ENCODE measurements at regions not wholly inside any gene's neighbourhood (a gene's known extent, or its start where the extent isn't known, plus 50 kb on each side); places are given as distances from the start of the nearest gene placed in this dataset.

- no peaks in the 10 kb centered on the region for H3K27me3 ChIP-seq
- no peak overlapping the region for H3K4me3 ChIP-seq
- H3K9me3 ChIP-seq, result no peaks in the 10 kb centered on the region
- no peak for DNase-seq (ENCODE audit: extremely low spot score)
- no peaks in the 10 kb centered on the region for H3K4me1 ChIP-seq
- H3K36me3 ChIP-seq, result no peaks in the 10 kb centered on the region
- no peak overlapping the region for H3K27ac ChIP-seq (replicated peaks in 1 of 4)
- intact Hi-C loops (cut with DNase I), result no loop called here
- no peak for TF ChIP-seq POLR2A (IDR thresholded peaks at IDR 0.05; ENCODE audit: low read depth)
- no peak for TF ChIP-seq POLR2AphosphoS5 (IDR thresholded peaks at IDR 0.05)
- TF ChIP-seq EP300 (IDR thresholded peaks at IDR 0.05), result no peak
- TF ChIP-seq CTCF (IDR thresholded peaks at IDR 0.05), result no peak
- WGBS, result 54% methylated on average over 5 of the region's 5 CpGs
Observed at GRCh38 chr15:26391567-26392194, 381.2 kb downstream of the GABRB3 start.

- Histone ChIP-seq H3K4me1 (no peaks in the 10 kb centered on the region), H3K4me3 (no peak overlapping the region), H3K27me3 (no peaks in the 10 kb centered on the region), H3K9me3 (peaks cover 0 to 5% (median 0%) of the 10 kb centered on the region in 4 donors), H3K27ac (replicated peaks in 1 of 4) (no peak overlapping the region), H3K36me3 (no peaks in the 10 kb centered on the region)
- intact Hi-C loops (cut with DNase I), result no loop called here
- TF ChIP-seq POLR2AphosphoS5 (IDR thresholded peaks at IDR 0.05), result no peak
- TF ChIP-seq CTCF (IDR thresholded peaks at IDR 0.05), result no peak
- no peak for TF ChIP-seq EP300 (IDR thresholded peaks at IDR 0.05)
- TF ChIP-seq POLR2A (IDR thresholded peaks at IDR 0.05; ENCODE audit: low read depth), result no peak
- WGBS, result 73% methylated on average over 8 of the region's 8 CpGs
- DNase-seq (ENCODE audit: extremely low spot score), result no peak
Observed at GRCh38 chr15:26382444-26383072, 390.3 kb downstream of the GABRB3 start.

GRCh38 chr15:26378304-26378703 lies 394.6 kb downstream of the GABRB3 start:
- intact Hi-C loops (cut with DNase I), result no loop called here
- Histone ChIP-seq H3K4me1 (no peaks in the 10 kb centered on the region), H3K36me3 (no peaks in the 10 kb centered on the region), H3K9me3 (peaks cover 0 to 27% (median 22%) of the 10 kb centered on the region in 4 donors), H3K27me3 (no peaks in the 10 kb centered on the region), H3K27ac (replicated peaks in 1 of 4) (no peak overlapping the region), H3K4me3 (no peak overlapping the region)
- DNase-seq (ENCODE audit: extremely low spot score), result no peak
- TF ChIP-seq POLR2AphosphoS5 (IDR thresholded peaks at IDR 0.05) (no peak), CTCF (IDR thresholded peaks at IDR 0.05) (no peak)
- WGBS, result 62% methylated on average over 2 of the region's 2 CpGs

GRCh38 chr15:26376243-26376642 lies 396.6 kb downstream of the GABRB3 start:
- WGBS, result 50% methylated on average over 2 of the region's 2 CpGs
- H3K4me3 ChIP-seq, result no peak overlapping the region
- no peak for DNase-seq (ENCODE audit: extremely low spot score)
- intact Hi-C loops (cut with DNase I), result no loop called here
- no peaks in the 10 kb centered on the region for H3K36me3 ChIP-seq
- H3K9me3 ChIP-seq, result peaks cover 0 to 27% (median 22%) of the 10 kb centered on the region in 4 donors
- H3K4me1 ChIP-seq, result no peaks in the 10 kb centered on the region
- no peaks in the 10 kb centered on the region for H3K27me3 ChIP-seq
- TF ChIP-seq POLR2A (IDR thresholded peaks at IDR 0.05; ENCODE audit: low read depth), result no peak
- H3K27ac ChIP-seq (replicated peaks in 1 of 4), result no peak overlapping the region

- H3K4me3 ChIP-seq, result no peak overlapping the region
- H3K27me3 ChIP-seq, result no peaks in the 10 kb centered on the region
- DNase-seq (ENCODE audit: extremely low spot score), result no peak
- peaks cover 0 to 27% (median 22%) of the 10 kb centered on the region in 4 donors for H3K9me3 ChIP-seq
- intact Hi-C loops (cut with DNase I), result no loop called here
- H3K27ac ChIP-seq (replicated peaks in 1 of 4), result no peak overlapping the region
- no peaks in the 10 kb centered on the region for H3K4me1 ChIP-seq
- no peaks in the 10 kb centered on the region for H3K36me3 ChIP-seq
- 68% methylated on average over 1 of the region's 1 CpG for WGBS
- no peak for TF ChIP-seq POLR2AphosphoS5 (IDR thresholded peaks at IDR 0.05)
- no peak for TF ChIP-seq EP300 (IDR thresholded peaks at IDR 0.05)
- TF ChIP-seq CTCF (IDR thresholded peaks at IDR 0.05), result no peak
- TF ChIP-seq POLR2A (IDR thresholded peaks at IDR 0.05; ENCODE audit: low read depth), result no peak
Observed at GRCh38 chr15:26374806-26375205, 398.1 kb downstream of the GABRB3 start.
